ENCODE measurements at regions not wholly inside any gene's neighbourhood (a gene's known extent, or its start where the extent isn't known, plus 50 kb on each side); places are given as distances from the start of the nearest gene placed in this dataset.

DNA sequence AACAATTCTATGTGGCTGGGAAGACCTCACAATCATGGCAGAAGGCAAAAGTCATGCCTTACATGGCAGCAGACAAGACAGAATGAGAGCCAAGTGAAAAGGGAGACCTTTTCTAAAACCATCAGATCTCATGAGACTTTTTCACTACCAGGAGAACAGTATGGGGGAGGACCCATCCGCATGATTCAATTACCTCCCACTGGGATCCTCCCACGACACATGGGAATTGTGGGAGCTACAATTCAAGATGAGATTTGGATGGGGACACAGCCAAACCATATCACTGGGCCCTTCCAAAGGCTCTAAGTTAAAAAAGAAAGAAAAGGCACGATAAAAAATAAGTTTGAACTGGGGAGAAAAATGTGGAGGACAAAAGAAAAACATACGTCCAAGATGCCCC, 406.9 kb upstream of the CDH4 start:
- no peak for DNase-seq (ENCODE audit: low spot score)

DNA sequence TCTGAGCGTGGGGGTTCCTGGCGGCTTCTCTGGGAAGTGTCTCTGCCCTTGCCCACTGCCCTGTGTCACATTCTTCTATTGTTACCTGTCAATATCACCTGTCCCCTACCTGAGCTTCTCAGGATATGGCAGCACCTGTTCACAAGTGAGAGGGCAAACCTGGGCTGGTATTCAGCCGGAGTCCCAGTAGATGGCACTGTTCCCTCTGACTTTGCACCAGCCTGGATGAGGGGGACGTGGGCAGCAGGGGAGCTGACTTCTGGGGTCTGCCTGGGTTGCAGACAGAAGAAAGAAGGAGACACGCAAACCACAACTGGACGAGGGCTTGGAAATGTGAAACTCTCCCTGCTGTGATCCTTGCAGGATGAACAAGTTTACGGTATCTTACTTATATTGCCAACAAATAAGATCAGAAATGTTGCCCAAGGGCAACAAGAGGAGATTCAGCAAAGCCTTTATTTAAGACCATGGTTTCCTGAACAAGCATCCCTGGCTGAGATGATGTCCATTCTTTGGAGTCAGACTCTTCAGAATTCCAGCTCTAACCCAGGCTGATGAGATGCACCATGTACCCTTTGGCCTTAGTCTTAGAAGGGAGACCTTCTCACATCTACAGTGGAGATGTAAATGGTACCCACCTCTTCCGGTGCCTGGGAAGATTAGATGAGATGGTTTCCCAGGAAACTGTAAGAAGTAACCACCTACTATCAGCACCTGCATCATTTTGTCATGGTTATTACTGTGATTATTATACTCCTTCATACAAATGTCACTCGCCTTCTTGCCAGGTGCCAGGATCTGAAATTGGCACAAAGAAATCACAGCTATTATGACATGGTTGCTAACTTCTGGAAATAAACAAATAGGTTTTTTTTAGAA, 400.0 kb upstream of the CDH4 start:
- peak; percentile 1 for DNase-seq (ENCODE audit: low spot score)

DNA sequence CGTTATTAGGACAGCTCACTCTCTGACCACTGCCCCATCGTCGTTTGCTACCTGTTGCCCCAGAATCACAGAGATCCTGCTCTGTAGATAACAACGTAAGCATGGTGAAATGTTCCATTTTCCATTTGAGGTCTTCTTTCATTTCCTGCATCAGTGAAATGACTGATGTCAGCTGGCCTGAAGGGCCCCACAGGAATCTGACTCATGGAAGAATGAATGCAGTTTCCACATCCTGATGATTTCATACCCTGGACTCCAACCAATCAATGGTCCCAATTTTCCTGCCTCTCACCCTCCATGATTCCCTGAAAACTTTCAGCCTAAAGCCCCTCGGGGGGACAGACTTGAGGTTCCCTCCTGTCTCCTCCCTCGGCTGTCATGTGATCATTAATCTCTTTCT, 394.4 kb upstream of the CDH4 start:
- DNase-seq (ENCODE audit: low spot score): no peak

DNA sequence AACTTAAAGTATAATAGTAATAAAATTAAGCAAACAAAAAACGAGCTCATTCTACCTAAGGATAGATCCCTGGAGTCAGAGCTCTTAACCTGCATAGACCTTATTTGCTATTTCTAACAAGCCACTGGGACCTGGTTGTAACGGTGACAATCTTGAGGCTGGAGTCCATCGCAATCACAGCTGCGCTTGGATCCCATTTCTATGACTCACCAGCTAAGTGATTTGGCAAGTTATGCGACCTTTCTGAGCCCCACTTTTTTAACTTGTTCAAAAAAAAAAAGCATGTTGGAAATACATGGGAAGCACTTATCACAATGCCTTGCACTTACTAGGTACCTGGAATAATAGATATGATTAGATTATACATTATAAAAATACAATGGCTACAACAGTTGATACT, 389.5 kb upstream of the CDH4 start:
- no peak for DNase-seq (ENCODE audit: low spot score)

DNA sequence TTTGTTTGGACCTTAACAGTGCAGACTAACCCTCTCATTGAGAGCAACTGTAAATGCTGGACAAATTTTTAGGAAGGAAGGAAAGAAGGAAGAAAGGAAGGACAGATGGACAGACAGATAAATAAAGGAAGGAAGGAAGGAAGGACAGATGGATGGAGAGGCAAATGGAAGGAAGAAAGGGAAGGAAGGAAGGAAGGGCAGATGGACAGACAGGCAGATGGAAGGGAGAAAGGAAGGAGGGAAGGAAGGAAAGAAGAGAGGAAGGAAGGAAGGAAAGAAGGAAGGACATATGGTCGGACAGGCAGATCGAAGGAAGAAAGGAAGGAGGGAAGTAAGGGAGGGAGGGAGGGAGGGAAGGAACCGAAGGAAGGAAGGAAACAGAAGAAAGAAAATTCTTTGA, 388.5 kb upstream of the CDH4 start:
- DNase-seq (ENCODE audit: low spot score): no peak

DNA sequence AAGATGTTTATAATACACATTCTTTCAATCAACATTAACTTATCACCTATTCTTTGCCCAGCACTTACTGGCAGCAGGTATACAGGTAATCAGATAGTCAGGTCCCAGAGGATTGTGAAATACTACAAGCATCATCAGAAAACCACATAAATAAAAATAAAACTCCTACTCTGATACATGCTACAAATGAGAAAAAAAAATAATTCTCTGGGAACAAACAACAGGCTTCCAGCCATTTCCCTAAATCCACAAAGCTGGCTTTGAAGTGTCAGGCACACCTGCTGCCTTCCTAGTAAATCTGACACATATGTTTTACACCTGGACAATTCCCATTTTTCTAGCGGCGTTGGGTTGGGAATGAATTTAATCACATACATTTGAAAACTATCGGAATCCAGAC, 384.5 kb upstream of the CDH4 start:
- DNase-seq (ENCODE audit: low spot score): no peak

DNA sequence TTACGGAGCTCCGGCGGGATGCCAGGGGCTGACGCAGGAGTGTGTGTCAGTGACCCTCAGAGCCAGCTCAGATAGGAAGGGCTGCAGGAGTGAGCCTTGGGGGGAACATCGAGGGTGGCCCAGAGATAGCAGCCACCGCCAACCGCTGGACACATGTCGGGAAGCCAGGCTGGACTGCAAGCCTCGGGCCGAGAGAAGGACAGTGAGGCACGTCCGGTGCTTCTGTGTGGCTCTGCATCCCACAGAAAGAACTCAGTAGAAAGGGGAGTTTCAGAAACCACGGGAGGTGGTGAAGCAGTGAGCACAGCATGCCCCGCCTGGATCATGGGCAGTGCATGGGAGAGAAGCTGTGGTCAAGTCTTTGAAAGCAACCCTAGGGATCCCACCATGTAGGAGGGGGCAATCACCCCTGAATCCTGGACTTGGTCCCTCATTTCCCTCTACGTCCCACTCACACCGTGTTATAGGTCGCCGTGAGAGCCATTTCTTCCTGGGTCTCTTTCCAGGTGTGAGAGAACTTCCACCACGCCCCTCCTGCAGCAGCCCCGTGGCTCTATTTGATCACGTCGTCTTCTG, 383.7 kb upstream of the CDH4 start:
- no peak for DNase-seq (ENCODE audit: low spot score)

DNA sequence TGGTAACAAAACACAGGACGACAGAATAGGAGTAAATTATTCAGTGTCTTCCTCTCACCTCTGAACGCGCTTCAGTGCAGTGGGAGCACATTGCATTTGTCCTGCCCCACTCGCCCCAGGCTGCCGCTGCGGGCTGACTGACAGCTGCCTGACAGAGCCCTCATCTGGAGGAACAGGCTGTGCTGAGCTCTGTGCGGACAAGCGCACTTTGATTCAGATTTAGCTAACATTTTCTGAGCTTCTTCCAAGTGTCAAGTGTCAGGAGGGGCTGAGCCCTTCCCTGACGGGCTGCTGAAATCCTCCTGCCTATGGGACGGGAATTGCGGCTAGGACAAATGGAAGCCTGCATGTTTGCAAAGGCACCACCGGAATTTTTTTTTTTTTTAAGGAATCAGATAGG, 383.0 kb upstream of the CDH4 start:
- no peak for DNase-seq (ENCODE audit: low spot score)

DNA sequence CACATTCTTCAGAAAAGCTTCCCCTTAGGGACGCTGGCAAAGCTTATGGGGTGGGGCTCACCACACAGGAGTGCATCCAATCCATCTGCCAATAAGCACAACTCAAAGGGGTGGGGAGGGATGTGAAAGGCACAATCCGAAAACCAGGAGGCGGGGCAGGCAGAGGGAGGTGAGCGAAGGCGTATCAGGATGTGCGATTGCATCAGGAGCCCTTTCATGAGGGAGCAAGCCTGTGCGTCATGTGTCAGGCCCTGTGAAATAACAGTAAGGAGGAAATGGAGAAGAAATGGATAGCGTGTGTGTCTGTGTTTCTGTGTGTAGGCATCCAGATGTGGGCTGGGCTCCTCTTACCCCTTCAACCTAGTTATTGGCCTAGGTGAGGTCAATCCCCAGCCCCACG, 382.4 kb upstream of the CDH4 start:
- DNase-seq (ENCODE audit: low spot score): no peak

DNA sequence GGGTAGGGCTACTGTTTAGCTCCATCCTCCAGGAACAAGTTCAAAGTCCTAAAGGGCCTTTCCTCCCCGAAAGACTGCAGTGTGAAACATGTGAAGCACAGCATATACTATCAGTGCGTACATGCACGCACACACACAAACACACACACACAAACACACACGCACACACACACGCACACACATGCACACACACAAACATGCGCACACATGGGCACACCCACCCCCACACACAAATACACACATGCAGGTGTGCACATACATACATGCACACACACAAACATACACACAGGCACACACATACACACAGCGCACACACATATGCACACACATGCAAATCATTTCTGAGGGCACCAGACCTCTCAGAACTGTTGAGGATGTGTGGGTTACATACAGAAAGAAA, 382.0 kb upstream of the CDH4 start:
- no peak for DNase-seq (ENCODE audit: low spot score)

DNA sequence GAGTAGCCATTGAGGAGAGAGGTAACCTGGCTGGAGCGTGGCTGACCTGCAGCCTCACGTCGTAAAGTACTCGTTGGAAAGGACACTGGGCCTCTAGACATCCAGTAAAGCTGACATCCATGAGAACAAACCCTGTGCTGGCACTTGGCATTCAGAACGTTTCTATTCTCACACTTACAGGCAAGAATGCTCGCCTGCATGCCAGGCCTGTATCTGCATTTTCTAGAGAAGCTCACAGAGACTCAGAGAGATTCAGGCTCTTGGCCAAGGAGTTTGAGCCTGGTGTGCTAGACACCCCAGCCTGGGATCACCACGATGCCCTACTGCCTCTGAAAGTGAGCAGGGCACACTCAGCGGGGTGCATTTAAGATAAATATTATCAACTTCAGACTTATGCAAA, 379.8 kb upstream of the CDH4 start:
- no peak for DNase-seq (ENCODE audit: low spot score)

DNA sequence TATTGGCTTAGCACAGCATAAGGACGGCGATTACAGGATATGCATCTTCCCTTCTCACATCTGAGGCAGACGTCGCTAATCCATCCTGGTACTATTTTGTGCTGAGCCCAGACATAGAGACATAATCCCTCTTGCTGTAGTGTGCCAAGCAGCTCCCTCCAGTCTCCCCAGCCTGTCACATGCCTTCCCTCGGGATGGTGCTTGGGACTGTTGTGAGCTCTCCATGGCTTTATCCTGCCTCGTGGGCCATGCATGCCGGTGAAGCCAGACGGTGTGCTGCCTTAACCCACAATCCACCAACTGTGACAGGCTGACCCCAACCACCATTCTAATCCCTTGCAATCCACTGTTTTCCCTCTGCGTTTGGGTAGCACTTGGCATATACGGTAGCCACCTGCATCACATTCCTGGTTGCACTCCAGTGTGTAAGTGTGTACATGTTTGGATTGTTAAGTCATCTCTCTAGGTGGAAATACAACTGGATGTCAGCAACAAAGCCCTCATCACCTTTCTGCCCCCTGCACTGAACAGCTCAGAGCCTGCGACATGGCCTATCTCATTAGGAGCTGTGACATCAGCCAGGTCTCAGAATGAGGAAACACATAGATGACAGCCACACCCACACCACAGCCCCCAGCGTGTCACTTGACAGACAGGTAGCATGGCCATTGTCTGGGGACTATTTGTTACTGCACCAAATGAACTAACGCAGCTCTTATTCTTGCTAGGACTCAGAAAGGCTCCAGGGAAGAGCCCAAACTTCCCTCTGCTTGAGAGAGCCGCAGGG, 374.8 kb upstream of the CDH4 start:
- DNase-seq (ENCODE audit: low spot score): no peak

DNA sequence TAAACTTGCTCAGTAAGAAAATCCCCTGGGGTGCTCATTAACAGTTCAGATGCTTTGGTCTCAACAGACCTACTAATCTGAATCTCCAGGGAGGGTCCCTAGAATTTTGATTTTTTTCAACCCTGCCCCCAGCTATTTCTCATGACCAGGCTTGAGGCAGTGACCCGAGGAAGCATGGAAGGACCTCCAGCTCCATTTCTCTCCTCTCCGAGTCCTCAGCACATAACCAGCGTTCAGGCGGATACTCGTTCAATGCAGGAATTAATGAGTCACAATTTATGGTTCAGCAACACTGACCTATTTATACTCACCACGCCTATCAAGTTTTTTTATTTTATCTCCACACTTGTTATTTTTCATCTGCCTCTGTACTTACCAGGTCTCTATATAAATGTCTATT, 369.2 kb upstream of the CDH4 start:
- no peak for DNase-seq (ENCODE audit: low spot score)

DNA sequence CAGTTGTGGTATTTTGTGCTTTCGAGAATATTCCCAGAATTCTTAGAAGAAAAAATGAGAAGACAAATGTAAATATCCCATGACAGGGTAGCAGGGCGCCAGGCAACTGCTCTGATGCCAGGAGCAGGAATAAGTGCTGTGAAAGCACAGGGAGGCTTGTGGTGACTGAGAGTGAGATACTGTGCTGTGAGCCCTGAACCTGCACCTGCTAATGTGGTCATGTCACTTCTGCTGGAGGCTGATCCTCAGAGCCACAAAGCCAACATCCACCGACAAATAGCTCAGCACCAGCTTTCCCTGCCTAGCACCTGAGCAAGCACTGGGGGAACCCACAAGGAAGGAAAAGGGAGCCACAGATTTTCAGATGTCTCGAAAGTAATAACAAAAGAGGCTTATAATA, 368.6 kb upstream of the CDH4 start:
- no peak for DNase-seq (ENCODE audit: low spot score)

DNA sequence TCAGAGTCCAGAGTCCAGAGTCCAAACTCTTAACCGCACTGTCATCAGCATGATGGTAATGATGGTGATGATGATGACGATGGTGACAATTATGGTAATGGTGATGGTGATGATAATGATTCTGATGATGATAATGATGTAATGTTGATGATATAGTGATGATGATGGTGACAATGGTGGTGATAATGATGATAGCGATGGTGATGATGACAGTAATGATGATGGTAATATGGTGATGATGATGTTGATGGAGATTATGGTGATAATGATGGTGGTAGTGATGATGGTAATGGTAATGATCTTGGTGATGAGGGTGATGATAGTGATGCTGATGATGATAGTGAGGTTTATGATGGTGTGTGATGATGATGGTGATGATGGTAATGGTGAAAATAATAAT, 367.8 kb upstream of the CDH4 start:
- DNase-seq (ENCODE audit: low spot score): no peak

DNA sequence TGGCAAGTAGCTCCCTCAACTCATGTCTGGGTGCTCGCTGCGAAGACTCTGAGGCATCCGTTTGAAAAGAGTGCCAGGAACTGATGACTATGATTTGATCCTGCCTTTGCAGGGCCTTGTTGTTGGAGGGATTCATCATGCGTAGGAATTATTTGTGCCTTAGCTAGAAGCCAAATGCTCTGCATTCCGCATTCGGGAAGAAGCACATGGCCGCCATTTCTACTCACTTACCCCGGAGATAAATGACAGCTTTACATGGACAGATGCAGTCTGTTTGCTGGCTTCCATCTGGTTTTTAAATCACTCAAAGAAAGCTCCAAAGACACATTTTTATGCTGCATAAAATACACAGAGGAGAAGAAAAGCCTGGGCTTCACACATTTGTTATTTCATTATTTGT, 363.3 kb upstream of the CDH4 start:
- no peak for DNase-seq (ENCODE audit: low spot score)

DNA sequence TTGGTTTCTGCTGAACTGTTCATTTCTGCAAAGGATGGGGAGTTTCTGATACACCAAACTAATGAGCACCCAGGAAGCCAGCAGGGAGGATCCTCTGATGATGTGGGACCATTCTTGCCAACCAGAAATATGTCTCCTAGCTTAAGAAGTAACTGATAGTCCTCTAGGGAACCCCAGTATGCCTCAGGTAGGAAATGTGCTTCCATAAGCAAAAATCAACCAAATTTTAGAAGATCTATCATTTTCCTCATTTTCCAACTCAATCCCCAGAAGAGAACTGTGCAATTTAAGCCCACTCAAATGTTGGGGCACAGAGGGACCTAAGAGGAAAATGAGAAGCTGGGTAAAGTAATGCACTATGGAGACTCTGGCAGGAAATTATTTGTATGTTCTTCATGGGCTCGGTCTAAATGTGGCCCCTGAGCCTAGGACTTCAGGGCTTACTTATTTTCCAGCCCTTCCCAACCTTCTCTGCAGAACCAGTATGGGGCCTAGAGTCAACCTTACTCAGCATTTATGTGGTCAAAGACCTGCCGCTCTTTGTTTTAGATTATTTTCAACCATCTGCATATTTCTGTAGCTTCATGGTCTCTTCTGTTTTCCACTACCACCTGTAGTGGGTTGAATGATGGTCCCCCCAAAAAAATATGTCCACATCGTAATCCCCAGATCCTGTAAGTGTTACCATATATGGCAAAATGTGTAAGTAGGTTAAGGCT, 359.8 kb upstream of the CDH4 start:
- no peak for DNase-seq (ENCODE audit: low spot score)

DNA sequence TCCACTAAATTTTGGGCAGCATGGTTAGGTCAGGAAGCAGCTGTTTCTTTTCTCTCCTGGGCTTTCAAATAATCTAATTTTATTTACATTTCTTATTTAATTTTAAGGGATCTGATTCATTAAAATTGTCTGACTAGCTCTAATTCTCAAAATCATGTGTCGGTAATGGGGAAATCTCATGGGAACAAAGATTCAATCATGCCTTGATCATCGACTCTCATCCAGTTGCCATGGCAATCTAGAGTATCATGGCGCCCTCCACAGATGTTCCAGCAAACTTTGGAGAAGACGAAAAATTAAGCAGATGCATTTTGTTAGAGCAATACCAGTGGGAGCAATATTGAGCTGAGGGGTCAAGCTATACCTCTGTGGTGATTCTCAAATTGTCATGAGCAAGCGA, 358.0 kb upstream of the CDH4 start:
- no peak for DNase-seq (ENCODE audit: low spot score)

DNA sequence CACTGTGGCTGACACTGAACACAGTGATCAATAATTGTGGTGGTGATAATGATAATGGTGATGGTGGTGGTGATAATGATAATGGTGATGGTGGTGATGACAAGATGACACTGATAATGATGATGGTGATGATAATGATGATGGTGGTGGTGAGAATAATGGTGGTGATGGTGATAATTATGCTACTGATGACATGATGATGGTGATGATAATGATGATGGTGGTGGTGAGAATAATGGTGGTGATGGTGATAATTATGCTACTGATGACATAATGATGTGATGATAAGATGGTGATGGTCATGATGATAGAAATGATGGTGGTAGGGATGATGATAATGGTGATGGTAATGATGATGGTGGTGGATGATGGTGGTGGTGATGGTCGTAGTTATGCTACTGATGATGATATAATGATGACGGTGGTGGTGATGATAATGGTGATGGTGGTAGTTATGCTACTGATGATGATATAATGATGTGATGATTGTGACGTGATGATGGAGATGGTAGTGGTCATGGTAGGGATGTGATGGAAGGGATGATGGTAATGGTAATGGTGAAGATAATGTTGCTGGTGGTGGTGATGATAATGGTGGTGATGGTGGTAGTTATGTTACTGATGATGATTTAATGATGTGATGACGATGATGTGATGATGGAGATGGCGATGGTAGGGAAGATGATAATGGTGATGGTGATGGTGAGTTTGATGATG, 356.5 kb upstream of the CDH4 start:
- no peak for DNase-seq (ENCODE audit: low spot score)

DNA sequence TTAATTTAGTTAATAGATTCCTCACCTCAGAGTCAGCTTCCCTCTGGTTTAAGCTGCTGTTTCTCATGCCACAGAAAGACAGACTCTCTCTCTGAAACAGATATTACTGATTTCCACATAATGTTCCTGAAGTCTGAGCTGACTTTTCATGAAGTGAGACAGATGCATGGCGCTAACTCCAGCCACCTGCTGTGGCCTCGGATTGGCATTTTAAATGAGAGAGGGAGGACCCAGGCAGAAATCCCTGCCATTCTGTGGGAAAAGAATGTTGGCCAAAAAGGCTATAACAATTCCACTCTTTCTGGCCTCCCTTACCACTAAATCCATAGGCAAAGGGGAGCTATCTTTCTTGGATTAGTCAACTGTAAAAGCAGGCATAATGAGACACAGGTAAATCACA, 354.1 kb upstream of the CDH4 start:
- DNase-seq (ENCODE audit: low spot score): no peak

DNA sequence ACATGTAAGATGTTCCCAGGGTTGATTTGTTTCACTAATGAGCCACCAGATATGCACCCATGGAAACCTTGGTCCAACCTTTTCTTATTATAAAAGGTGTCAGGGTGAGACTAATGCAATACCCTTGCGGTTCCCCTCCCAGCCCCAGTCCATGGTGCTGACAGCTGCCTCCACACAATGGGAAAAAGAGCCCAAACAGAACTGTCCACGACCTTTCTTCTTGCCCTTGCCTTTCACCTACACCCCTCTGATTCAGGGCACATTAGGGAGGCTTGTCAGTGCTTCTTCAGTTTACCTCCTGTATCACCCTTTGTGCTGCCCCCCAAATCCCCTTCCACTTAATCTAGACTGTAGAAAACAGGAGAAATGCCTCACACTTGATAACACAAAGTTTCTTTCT, 352.7 kb upstream of the CDH4 start:
- no peak for DNase-seq (ENCODE audit: low spot score)

DNA sequence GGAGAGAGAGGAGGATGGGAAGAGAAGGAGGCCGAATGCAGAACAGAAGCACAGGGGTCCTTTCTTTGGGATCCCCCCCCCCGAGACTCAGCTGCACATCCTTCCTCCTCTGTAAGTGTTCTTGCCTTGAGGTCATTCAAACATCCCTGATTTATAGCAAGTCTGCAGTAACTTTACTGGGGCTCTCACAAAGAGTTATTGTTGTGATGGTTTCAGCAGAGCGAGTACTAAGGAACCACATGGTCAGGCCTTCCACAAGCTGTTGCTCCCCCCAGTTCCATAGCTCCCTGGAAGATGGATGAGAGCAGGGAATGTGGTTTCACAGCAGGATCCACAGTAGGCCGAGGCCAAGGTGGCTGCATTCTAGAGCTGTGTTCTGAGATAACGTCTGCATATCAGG, 351.4 kb upstream of the CDH4 start:
- no peak for DNase-seq (ENCODE audit: low spot score)
